HG03432 (cell line): ENCODE measurements at regions not wholly inside any gene's neighbourhood (a gene's known extent, or its start where the extent isn't known, plus 50 kb on each side); places are given as distances from the start of the nearest gene placed in this dataset.
"Not testable (repeated sequence)": the region's sequence is repeated elsewhere in the genome, so short reads cannot be mapped to it uniquely, and the experiment has no call there.

Source experiments
- ATAC-seq: cut with Tn5 transposase; IDR thresholded peaks from one replicate; pipeline ENCODE4 v1.9.1; 2021; ENCODE audit warnings: mild to moderate bottlenecking, moderate library complexity; ENCODE audit not compliant: unreplicated experiment

GRCh38 chr22:33971561-33971961 lies 51.3 kb upstream of the LARGE1 start:
- no peak for ATAC-seq

- ATAC-seq, result no peak
Measured at GRCh38 chr22:33975841-33976240, 55.6 kb upstream of the LARGE1 start.

- ATAC-seq, result no peak
Measured at GRCh38 chr22:33983558-33983957, 63.3 kb upstream of the LARGE1 start.

- no peak for ATAC-seq
Measured at GRCh38 chr22:33984211-33984610, 63.9 kb upstream of the LARGE1 start.

GRCh38 chr22:33984656-33985285 lies 64.5 kb upstream of the LARGE1 start:
- no peak for ATAC-seq

GRCh38 chr22:33985506-33985905 lies 65.2 kb upstream of the LARGE1 start:
- ATAC-seq, result no peak

GRCh38 chr22:33986167-33986771 lies 66.0 kb upstream of the LARGE1 start:
- ATAC-seq, result no peak

GRCh38 chr22:33986954-33987353 lies 66.7 kb upstream of the LARGE1 start:
- ATAC-seq, result no peak

GRCh38 chr22:33989263-33989662 lies 69.0 kb upstream of the LARGE1 start:
- ATAC-seq, result not testable (repeated sequence)

- ATAC-seq, result no peak
Measured at GRCh38 chr22:33991620-33992019, 71.3 kb upstream of the LARGE1 start.

- no peak for ATAC-seq
Measured at GRCh38 chr22:33996824-33997223, 76.5 kb upstream of the LARGE1 start.

GRCh38 chr22:34000879-34001526 lies 80.7 kb upstream of the LARGE1 start:
- no peak for ATAC-seq

- no peak for ATAC-seq
Measured at GRCh38 chr22:34001701-34002466, 81.6 kb upstream of the LARGE1 start.

GRCh38 chr22:34004058-34004457 lies 83.8 kb upstream of the LARGE1 start:
- no peak for ATAC-seq

GRCh38 chr22:34010259-34010658 lies 90.0 kb upstream of the LARGE1 start:
- ATAC-seq, result no peak

- ATAC-seq, result no peak
Measured at GRCh38 chr22:34015642-34016041, 95.4 kb upstream of the LARGE1 start.

GRCh38 chr22:34017205-34017604 lies 96.9 kb upstream of the LARGE1 start:
- no peak for ATAC-seq

- no peak for ATAC-seq
Measured at GRCh38 chr22:34019190-34019845, 99.0 kb upstream of the LARGE1 start.

GRCh38 chr22:34035209-34035608 lies 114.9 kb upstream of the LARGE1 start:
- ATAC-seq, result no peak

GRCh38 chr22:34036931-34037330 lies 116.7 kb upstream of the LARGE1 start:
- ATAC-seq, result no peak
